ENCODE measurements at regions not wholly inside any gene's neighbourhood (a gene's known extent, or its start where the extent isn't known, plus 50 kb on each side); places are given as distances from the start of the nearest gene placed in this dataset.
"Not testable (repeated sequence)": the region's sequence is repeated elsewhere in the genome, so short reads cannot be mapped to it uniquely, and the experiment has no call there.

DNA sequence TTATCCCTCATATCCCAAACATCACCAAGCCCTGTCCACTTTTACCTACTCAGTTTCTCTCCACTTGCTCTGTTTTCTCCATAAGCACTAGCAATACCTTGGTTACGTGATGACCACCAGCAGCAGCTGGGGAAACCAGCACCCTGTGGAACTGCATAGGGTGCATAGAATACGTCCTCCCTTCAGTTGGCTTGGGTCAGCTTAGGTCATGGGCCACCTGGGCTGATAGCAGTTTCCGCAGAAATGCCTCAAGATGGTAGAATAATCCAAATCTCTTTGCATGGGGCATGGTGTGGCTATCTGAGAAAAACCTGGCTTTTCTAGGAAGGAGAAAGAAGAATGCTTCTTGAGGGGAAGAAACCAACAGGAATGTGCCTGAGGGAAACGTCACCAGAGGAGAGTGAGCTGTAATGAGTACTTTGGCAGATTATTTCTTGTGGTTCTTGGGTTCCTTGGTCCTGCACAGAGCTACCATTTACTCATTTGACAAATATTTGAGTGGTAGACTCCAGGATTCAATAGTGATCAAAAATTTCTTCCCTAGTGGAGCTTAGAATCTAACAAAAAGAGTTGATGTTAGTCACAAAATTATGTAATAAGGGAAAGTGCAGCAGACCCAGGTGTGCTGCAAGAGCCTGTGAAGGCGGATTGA is 134.3 kb downstream of the CCDC74A start:
- H3K4me3 ChIP-seq (ENCODE audit: low read depth in 2 of 2, low read length in 2 of 2); H3K4me1 ChIP-seq (ENCODE audit: control insufficient read depth, insufficient read depth, low read length); H3K9me3 ChIP-seq (ENCODE audit: control insufficient read depth, insufficient read depth, low read depth, low read length); in situ Hi-C loops (cut with HindIII; ENCODE audit: low pct_unique_long_range_greater_than_20kb, low sequenced_read_pairs); intact Hi-C loops (cut with micrococcal nuclease; ENCODE audit: unreplicated experiment); ATAC-seq; BruUV-seq (replicated peaks); POLR2A ChIA-PET; H3K27ac ChIP-seq (ENCODE audit: low read length); H3K36me3 ChIP-seq (ENCODE audit: control insufficient read depth, insufficient read depth, low read length); H3K27me3 ChIP-seq (ENCODE audit: control insufficient read depth, insufficient read depth, low read length); CTCF ChIA-PET; DNase-seq (ENCODE audit: low read depth, low spot score): not testable (repeated sequence)

DNA sequence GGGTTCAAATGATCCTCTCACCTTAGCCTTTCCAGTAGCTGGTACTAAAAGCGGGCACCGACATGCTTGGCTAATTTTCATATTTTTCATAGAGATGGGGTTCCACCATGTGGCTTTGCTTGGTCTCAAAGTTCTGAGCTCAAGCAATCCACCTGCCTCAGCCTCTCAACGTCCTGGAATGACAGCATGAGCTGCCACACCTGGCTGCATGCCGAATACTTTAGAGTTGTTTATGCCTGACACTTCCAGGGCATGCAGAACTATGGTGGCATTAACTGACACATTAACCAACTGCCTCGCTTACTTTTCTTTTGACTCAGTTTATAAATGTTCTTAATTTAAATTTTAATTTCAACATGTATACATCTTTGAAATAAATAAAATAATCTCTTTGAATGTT is 135.8 kb downstream of the CCDC74A start:
- ATAC-seq; BruUV-seq (replicated peaks); H3K36me3 ChIP-seq (ENCODE audit: control insufficient read depth, insufficient read depth, low read length); intact Hi-C loops (cut with micrococcal nuclease; ENCODE audit: unreplicated experiment); H3K9me3 ChIP-seq (ENCODE audit: control insufficient read depth, insufficient read depth, low read depth, low read length); H3K27ac ChIP-seq (ENCODE audit: low read length); in situ Hi-C loops (cut with HindIII; ENCODE audit: low pct_unique_long_range_greater_than_20kb, low sequenced_read_pairs); POLR2A ChIA-PET; DNase-seq (ENCODE audit: low read depth, low spot score); H3K4me3 ChIP-seq (ENCODE audit: low read depth in 2 of 2, low read length in 2 of 2); H3K4me1 ChIP-seq (ENCODE audit: control insufficient read depth, insufficient read depth, low read length); CTCF ChIA-PET; H3K27me3 ChIP-seq (ENCODE audit: control insufficient read depth, insufficient read depth, low read length): not testable (repeated sequence)

DNA sequence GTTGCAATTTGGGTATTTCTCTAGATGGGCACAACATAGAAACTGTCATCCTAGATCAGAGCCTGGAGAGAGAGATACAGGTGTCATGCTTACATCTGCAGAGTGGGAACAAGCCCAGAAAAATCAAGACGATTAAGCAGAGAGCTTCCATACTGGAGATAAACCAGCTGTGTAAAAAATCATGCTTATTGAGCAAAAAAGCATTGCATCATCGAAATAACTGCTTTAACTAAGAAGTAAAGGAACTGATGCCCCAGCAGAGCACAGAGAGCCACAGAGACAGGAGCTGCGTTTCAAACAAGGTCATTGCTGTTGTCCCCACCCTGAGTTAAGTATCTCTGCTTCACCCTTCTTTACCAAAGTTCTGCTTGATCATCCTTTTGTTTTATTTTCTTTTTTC is 138.0 kb downstream of the CCDC74A start:
- ATAC-seq; H3K9me3 ChIP-seq (ENCODE audit: control insufficient read depth, insufficient read depth, low read depth, low read length); CTCF ChIA-PET; POLR2A ChIA-PET; in situ Hi-C loops (cut with HindIII; ENCODE audit: low pct_unique_long_range_greater_than_20kb, low sequenced_read_pairs); BruUV-seq (replicated peaks); H3K27me3 ChIP-seq (ENCODE audit: control insufficient read depth, insufficient read depth, low read length); H3K4me3 ChIP-seq (ENCODE audit: low read depth in 2 of 2, low read length in 2 of 2); H3K27ac ChIP-seq (ENCODE audit: low read length); DNase-seq (ENCODE audit: low read depth, low spot score); H3K36me3 ChIP-seq (ENCODE audit: control insufficient read depth, insufficient read depth, low read length); intact Hi-C loops (cut with micrococcal nuclease; ENCODE audit: unreplicated experiment); H3K4me1 ChIP-seq (ENCODE audit: control insufficient read depth, insufficient read depth, low read length): not testable (repeated sequence)

DNA sequence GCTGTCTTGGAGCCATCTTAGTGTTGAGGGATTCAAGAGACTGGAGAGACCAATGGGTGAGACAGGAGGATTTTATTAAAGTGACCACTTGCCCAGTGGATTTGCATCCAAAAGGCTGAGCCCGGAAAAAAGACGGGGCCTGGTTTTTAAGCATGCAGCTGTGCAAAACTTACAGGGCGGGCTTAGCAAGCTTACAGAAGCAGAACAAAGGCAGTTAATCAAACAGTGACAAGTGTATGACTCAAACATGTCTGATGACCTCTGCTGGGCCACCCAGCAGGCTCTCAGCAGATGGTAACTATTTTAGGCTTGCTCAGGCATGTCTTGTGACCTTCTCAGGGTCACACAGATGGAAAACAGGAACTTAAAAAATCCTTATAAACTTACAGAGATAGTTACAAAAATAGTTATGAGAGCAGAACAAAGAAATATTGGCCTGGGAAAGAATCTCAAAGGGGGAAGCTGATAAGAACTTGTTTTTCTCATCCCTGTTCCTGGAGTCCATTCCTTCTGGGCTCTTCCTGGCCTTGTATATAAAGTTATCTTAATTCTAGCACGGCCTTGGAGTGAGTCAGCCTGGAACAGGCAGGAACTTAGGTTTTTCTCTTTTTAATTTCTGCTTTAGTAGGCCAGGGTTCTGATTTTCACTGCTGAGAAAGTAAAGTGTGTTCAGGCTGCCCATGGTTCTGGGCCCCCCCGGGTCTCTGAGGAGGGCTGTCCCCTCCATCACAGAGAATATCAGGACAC is 141.3 kb downstream of the CCDC74A start:
- BruUV-seq (replicated peaks); H3K27ac ChIP-seq (ENCODE audit: low read length); H3K36me3 ChIP-seq (ENCODE audit: control insufficient read depth, insufficient read depth, low read length); POLR2A ChIA-PET; H3K4me3 ChIP-seq (ENCODE audit: low read depth in 2 of 2, low read length in 2 of 2); DNase-seq (ENCODE audit: low read depth, low spot score); H3K4me1 ChIP-seq (ENCODE audit: control insufficient read depth, insufficient read depth, low read length); H3K27me3 ChIP-seq (ENCODE audit: control insufficient read depth, insufficient read depth, low read length); H3K9me3 ChIP-seq (ENCODE audit: control insufficient read depth, insufficient read depth, low read depth, low read length); intact Hi-C loops (cut with micrococcal nuclease; ENCODE audit: unreplicated experiment); ATAC-seq; CTCF ChIA-PET; in situ Hi-C loops (cut with HindIII; ENCODE audit: low pct_unique_long_range_greater_than_20kb, low sequenced_read_pairs): not testable (repeated sequence)

DNA sequence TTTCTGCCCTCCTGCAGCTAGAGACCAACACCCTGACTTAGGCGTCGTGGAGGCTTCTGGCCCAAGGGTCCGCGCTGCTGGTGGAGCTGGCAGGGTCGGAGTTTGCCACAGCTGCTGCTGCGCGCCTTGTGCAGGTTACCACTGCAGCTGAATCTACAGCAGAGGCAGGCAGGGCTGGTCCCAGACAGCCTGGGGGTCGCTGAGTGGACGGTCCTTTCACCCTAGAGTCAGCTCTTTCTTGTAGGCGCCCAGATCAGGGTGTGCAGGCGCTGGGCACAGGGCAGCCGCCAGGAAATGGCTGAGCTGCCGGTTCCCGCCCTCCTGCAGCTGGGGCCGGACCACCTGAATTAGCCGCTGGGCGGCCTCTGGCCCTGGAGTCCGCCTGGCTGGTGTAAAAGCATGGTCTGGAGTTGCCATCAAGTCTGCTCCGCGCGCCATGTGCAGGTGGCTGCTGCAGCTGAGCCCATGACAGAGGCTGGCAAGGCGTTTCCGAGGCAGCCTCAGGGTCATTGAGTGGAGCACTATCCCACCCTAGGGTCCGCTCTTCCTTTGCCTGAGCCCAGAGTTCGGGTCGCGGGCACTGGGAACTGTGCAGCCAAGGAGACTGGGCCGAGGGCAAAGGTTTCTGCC is 144.3 kb downstream of the CCDC74A start:
- H3K4me1 ChIP-seq (ENCODE audit: control insufficient read depth, insufficient read depth, low read length); POLR2A ChIA-PET; ATAC-seq; H3K36me3 ChIP-seq (ENCODE audit: control insufficient read depth, insufficient read depth, low read length); H3K27ac ChIP-seq (ENCODE audit: low read length); H3K27me3 ChIP-seq (ENCODE audit: control insufficient read depth, insufficient read depth, low read length); BruUV-seq (replicated peaks); H3K9me3 ChIP-seq (ENCODE audit: control insufficient read depth, insufficient read depth, low read depth, low read length); in situ Hi-C loops (cut with HindIII; ENCODE audit: low pct_unique_long_range_greater_than_20kb, low sequenced_read_pairs); DNase-seq (ENCODE audit: low read depth, low spot score): not testable (repeated sequence)
- CTCF ChIA-PET = interaction anchor here (0.5 to 2.5 kb wide), 9 partner anchors 10 to 698 kb away, joined by 3 to 12 read pairs (median 4); no protein-coding TSS in a partner anchor
- H3K4me3 ChIP-seq (ENCODE audit: low read depth in 2 of 2, low read length in 2 of 2) = peak overlapping the region; percentile 37 to 60; a peak in 2 of 4 replicates
- intact Hi-C loops (cut with micrococcal nuclease; ENCODE audit: unreplicated experiment) = loop anchor here (1.0 to 10.0 kb wide), 4 partner anchors 115 to 518 kb away; no protein-coding TSS in a partner anchor

Measured in Panc1 (cell line).